ENCODE measurements at regions not wholly inside any gene's neighbourhood (a gene's known extent, or its start where the extent isn't known, plus 50 kb on each side); places are given as distances from the start of the nearest gene placed in this dataset.

DNA sequence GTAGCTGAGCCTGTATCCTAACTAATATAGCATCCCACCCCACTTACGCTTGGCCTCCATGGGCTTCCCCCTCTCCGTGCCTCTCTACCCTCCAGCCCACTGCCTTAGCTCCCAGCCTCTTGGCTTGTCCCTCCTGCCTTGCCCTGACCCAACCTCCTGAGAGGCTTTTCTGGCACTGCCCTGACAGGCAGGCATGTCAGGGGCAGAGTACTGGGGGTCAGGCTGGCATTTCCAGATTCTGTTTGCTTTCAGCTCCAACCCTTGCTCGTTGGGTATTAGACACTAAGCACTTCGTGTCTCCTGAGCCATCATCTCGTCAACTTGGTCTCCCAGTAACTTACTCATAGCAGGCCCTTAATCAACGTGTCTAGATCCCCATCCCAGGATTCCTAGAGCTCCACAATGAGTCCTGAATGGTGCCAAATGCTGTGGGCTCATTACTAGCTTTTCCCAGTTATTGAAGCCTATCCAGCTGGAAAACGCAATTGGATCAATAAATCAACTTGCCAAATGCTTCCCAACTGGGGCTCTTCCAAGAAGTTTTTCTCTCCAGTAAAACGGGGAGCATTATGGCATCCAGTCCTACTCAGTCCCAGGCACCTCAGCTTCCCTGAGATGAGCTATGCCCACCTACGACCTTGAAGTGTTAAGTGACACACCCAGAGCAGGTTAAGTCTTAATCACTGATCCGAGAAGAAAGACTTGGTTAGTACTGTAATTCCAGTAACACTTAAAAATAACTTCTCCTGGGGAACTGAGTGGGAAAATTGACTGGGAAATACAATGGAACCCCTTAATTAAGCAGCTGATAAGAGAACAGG lies 78.5 kb upstream of the DLG1 start:
- TF ChIP-seq, protein P1, sequence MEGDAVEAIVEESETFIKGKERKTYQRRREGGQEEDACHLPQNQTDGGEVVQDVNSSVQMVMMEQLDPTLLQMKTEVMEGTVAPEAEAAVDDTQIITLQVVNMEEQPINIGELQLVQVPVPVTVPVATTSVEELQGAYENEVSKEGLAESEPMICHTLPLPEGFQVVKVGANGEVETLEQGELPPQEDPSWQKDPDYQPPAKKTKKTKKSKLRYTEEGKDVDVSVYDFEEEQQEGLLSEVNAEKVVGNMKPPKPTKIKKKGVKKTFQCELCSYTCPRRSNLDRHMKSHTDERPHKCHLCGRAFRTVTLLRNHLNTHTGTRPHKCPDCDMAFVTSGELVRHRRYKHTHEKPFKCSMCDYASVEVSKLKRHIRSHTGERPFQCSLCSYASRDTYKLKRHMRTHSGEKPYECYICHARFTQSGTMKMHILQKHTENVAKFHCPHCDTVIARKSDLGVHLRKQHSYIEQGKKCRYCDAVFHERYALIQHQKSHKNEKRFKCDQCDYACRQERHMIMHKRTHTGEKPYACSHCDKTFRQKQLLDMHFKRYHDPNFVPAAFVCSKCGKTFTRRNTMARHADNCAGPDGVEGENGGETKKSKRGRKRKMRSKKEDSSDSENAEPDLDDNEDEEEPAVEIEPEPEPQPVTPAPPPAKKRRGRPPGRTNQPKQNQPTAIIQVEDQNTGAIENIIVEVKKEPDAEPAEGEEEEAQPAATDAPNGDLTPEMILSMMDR (IDR thresholded peaks at IDR 0.05): no peak
- no peak for TF ChIP-seq EZH2phosphoT487 (IDR thresholded peaks at IDR 0.05)
- TF ChIP-seq EZH2 (IDR thresholded peaks at IDR 0.05): no peak

Data from neural progenitor cell (in vitro differentiated cells).